Psoas muscle (tissue), 7 donors: ENCODE measurements at regions not wholly inside any gene's neighbourhood (a gene's known extent, or its start where the extent isn't known, plus 50 kb on each side); places are given as distances from the start of the nearest gene placed in this dataset.

Experiments
- ATAC-seq, 4 donors: fragments of 200-7000 bp; cut with Tn5 transposase; one replicate each; pipeline ENCODE4 v1.9.1; 2020; ENCODE audit warnings: moderate library complexity in 3 of 4, mild to moderate bottlenecking in 2 of 4
- DNase-seq, 2 donors: peaks; one replicate each; pipeline ENCODE4 v3.0.0-alpha.2; 2020
- H3K27ac ChIP-seq: fragments of 200-600 bp; one replicate; pipeline ENCODE4 v1.8.0; 2022
- H3K27me3 ChIP-seq, 3 donors: fragments of 200-600 bp in 1 of 3; one replicate each; pipeline versions ENCODE4 v1.6.1 to v1.8.0; 2013 to 2022; ENCODE audit warnings: low read length in 2 of 3, mild to moderate bottlenecking in 2 of 3, moderate library complexity in 1 of 3; ENCODE audit not compliant: insufficient read depth in 3 of 3
- H3K36me3 ChIP-seq, 2 donors: fragments of 200-600 bp in 1 of 2; one replicate each; pipeline versions ENCODE4 v1.6.1 to v1.8.0; 2013 to 2022; ENCODE audit warnings: low read depth in 1 of 2, mild to moderate bottlenecking in 1 of 2, moderate library complexity in 1 of 2; ENCODE audit not compliant: insufficient read depth in 1 of 2
- H3K4me1 ChIP-seq: fragments of 200-600 bp; one replicate; pipeline ENCODE4 v1.8.0; 2022
- H3K4me3 ChIP-seq: fragments of 200-600 bp; one replicate; pipeline ENCODE4 v1.8.0; 2022; ENCODE audit warnings: mild to moderate bottlenecking
- H3K9me3 ChIP-seq: fragments of 200-600 bp; one replicate; pipeline ENCODE4 v1.8.0; 2022
- CTCF ChIP-seq: fragments of 200-600 bp; IDR thresholded peaks from one replicate; pipeline ENCODE4 v1.8.0; 2022; ENCODE audit warnings: antibody characterized with exemption
- WGBS, 3 donors: extraction: QIAGEN DNeasy Blood & Tissue Kit; methylation state at CpG; one replicate each; pipeline versions ENCODE4 v1.1.6 to v1.1.7; 2013; 5-methylcytosine and 5-hydroxymethylcytosine counted together
- intact Hi-C, 2 donors: fragments of 100-400 bp; cut with DNase I; formaldehyde crosslinking; loops; one replicate each; pipeline versions ENCODE4 v1.11.0 to v1.14.2; 2022
- donor health status: healthy with polysubstance abuse.
- donor health status: DM: no; HTN: no; CAD: no; lungs with moderate emphysema.
- donor health status: Bipolar disorder and iron deficiency.
- donor health status: healthy.
- donor health status: DM: yes; HTN: yes; CAD: no.
- donor health status: DM: no; HTN: no; CAD: no.
- donor health status: DM: yes; HTN: yes; CAD: no.

- no peak for TF ChIP-seq CTCF
- Histone ChIP-seq H3K4me1 (no peaks in the 10 kb centered on the region), H3K27me3 (no peaks in the 10 kb centered on the region), H3K36me3 (no peaks in the 10 kb centered on the region), H3K27ac (no peak overlapping the region), H3K4me3 (no peak overlapping the region), H3K9me3 (no peaks in the 10 kb centered on the region)
- 51 to 71% (median 68%) methylated on average over 4 of the region's 4 CpGs for WGBS, 3 donors
- ATAC-seq (no peak), DNase-seq (no peak)
- intact Hi-C loops: no loop called here
Observed at GRCh38 chrX:127390316-127390715, 570.8 kb downstream of the PRR32 start.

GRCh38 chrX:127389900-127390299, 570.4 kb downstream of the PRR32 start:
- TF ChIP-seq CTCF: no peak
- DNase-seq (no peak), ATAC-seq (no peak)
- WGBS, 3 donors: 62 to 80% (median 77%) methylated on average over 1 of the region's 1 CpG
- no peak overlapping the region for H3K27ac ChIP-seq
- H3K4me3 ChIP-seq: no peak overlapping the region
- H3K9me3 ChIP-seq: no peaks in the 10 kb centered on the region
- no peaks in the 10 kb centered on the region for H3K4me1 ChIP-seq
- no peaks in the 10 kb centered on the region for H3K36me3 ChIP-seq
- intact Hi-C loops: no loop called here
- H3K27me3 ChIP-seq: no peaks in the 10 kb centered on the region
